HUES64 (cell line): ENCODE measurements at regions not wholly inside any gene's neighbourhood (a gene's known extent, or its start where the extent isn't known, plus 50 kb on each side); places are given as distances from the start of the nearest gene placed in this dataset.
"Not testable (repeated sequence)": the region's sequence is repeated elsewhere in the genome, so short reads cannot be mapped to it uniquely, and the experiment has no call there.

Experiments used
- H3K27ac ChIP-seq: 2 replicates; pipeline ENCODE4 v1.7.0; 2013; ENCODE audit warnings: low read depth, low read length, inconsistent platforms
- H3K27me3 ChIP-seq: 2 replicates; pipeline ENCODE4 v1.6.1; 2013; ENCODE audit warnings: mild to moderate bottlenecking, low read length; ENCODE audit not compliant: insufficient read depth
- H3K36me3 ChIP-seq: 2 replicates; pipeline ENCODE4 v1.6.1; 2013; ENCODE audit warnings: mild to moderate bottlenecking, low read length; ENCODE audit not compliant: insufficient read depth
- H3K4me1 ChIP-seq: 2 replicates; pipeline ENCODE4 v1.6.1; 2013; ENCODE audit warnings: mild to moderate bottlenecking, low read length, moderate library complexity; ENCODE audit not compliant: insufficient read depth
- H3K4me3 ChIP-seq: 2 replicates; pipeline ENCODE4 v1.5.1; 2013; ENCODE audit warnings: mild to moderate bottlenecking, low read length, moderate library complexity
- H3K9ac ChIP-seq: 2 replicates; pipeline ENCODE4 v1.6.1; 2013; ENCODE audit warnings: mild to moderate bottlenecking, low read depth, low read length
- H3K9me3 ChIP-seq: 2 replicates; pipeline ENCODE4 v1.6.1; 2013; ENCODE audit warnings: low read depth, low read length; ENCODE audit not compliant: insufficient read depth
- WGBS: fragments of 150-250, 120-280 bp; methylation state at CpG from one replicate; pipeline ENCODE4 v1.1.7; 2013; ENCODE audit warnings: missing lambda C conversion rate; 5-methylcytosine and 5-hydroxymethylcytosine counted together

DNA sequence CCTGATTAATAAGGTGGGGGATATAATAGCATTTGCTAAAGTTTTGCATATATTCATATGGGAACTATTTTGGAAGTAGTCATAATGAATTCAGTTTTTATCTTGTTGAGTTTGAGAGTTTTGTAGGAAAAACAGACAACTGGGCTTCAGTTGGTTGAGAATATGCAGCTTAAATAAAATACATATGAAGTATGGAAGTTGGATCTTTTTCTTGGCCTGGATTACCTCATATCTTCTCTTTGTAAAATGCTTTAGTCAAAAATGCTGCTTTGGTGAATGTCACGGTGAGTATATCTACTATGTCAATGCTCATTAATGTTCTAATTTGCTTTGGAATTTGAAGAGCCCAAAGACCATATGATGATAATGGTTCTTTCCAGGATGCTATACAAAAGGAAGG is 552.2 kb upstream of the LMO3 start:
- H3K36me3 ChIP-seq: no peaks in the 10 kb centered on the region

DNA sequence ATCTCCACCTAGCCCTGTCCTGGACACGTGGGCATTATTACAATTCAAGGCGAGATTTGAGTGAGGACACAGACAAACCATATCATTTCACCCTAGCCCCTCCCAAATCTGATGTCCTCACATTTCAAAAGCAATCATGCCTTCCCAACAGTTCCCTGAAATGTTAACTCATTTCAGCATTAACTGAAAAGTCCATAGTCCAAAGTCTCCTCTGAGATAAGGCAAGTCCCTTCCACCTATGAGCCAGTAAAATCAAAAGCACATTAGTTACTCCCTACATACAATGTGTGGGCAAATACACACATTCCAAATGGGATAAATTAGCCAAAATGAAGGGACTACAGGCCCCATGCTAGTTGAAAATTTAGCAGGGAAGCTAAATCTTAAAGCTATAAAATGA is 546.0 kb upstream of the LMO3 start:
- no peak overlapping the region for H3K27ac ChIP-seq
- H3K27me3 ChIP-seq: no peaks in the 10 kb centered on the region
- WGBS: 95% methylated on average over 2 of the region's 2 CpGs
- peaks cover 26% of the 10 kb centered on the region for H3K9me3 ChIP-seq
- no peaks in the 10 kb centered on the region for H3K36me3 ChIP-seq
- no peaks in the 10 kb centered on the region for H3K4me1 ChIP-seq
- H3K9ac ChIP-seq: no peak overlapping the region
- H3K4me3 ChIP-seq: no peak overlapping the region

More for the DNA sequence above, 552.2 kb upstream of the LMO3 start:
- Histone ChIP-seq H3K27ac (no peak overlapping the region), H3K4me1 (no peaks in the 10 kb centered on the region), H3K9ac (no peak overlapping the region), H3K27me3 (no peaks in the 10 kb centered on the region), H3K9me3 (peaks cover 6% of the 10 kb centered on the region), H3K4me3 (no peak overlapping the region)
- whole genome bisulfite sequencing: 100% methylated on average over 1 of the region's 1 CpG

DNA sequence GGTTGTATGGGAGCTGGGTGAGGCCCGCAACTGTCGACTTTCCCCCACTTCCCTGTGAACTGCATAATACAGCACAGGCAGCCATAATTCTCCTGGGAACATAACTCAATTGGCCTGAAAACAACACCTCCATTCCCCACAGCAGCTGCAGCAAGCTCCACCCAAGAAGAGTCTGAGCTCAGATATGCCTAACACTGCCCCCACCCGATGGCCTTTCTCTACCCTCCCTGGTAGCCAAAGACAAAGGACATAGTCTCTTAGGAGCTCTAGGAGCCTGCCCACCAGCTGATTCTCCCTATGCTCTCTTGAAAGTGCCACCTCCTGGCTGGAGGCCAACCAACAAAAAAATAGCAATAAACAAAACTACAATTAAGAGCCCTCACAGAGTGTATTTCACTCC is 542.7 kb upstream of the LMO3 start:
- WGBS: 90% methylated on average over 3 of the region's 3 CpGs
- Histone ChIP-seq H3K27me3 (no peaks in the 10 kb centered on the region), H3K9me3 (peaks cover 24% of the 10 kb centered on the region), H3K4me1 (no peaks in the 10 kb centered on the region), H3K27ac (no peak overlapping the region), H3K36me3 (no peaks in the 10 kb centered on the region), H3K9ac (no peak overlapping the region), H3K4me3 (no peak overlapping the region)

- H3K4me3 ChIP-seq: no peak overlapping the region
- no peaks in the 10 kb centered on the region for H3K36me3 ChIP-seq
- no peaks in the 10 kb centered on the region for H3K27me3 ChIP-seq
- no peak overlapping the region for H3K27ac ChIP-seq
- no peak overlapping the region for H3K9ac ChIP-seq
- no peaks in the 10 kb centered on the region for H3K4me1 ChIP-seq
- WGBS: 100% methylated on average over 1 of the region's 2 CpGs
- H3K9me3 ChIP-seq: no peaks in the 10 kb centered on the region
Measured at GRCh38 chr12:17142856-17143255, 536.9 kb upstream of the LMO3 start.

DNA sequence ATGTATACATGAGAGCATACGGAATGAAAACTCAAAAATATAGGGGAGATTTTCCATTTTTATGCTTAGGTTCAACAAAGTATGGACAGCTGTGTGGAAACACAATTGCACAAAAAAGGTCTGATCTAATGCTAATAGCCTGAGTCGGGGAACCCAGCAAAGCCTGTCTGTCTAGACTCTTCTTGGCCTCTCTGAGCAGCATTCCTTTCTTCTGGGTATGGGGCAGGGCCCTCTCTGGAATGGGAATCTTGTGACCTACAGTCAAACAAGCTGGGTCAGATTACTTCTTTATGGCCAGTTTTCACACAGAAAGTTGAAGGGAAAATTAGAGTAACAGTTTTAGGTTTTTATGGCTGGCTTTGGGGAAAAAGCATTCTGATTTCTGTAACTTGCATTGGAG is 534.0 kb upstream of the LMO3 start:
- H3K27ac ChIP-seq: no peak overlapping the region
- H3K4me1 ChIP-seq: no peaks in the 10 kb centered on the region
- 97% methylated on average over 2 of the region's 2 CpGs for WGBS
- no peaks in the 10 kb centered on the region for H3K27me3 ChIP-seq
- H3K36me3 ChIP-seq: no peaks in the 10 kb centered on the region
- no peaks in the 10 kb centered on the region for H3K9me3 ChIP-seq
- no peak overlapping the region for H3K4me3 ChIP-seq
- H3K9ac ChIP-seq: no peak overlapping the region

DNA sequence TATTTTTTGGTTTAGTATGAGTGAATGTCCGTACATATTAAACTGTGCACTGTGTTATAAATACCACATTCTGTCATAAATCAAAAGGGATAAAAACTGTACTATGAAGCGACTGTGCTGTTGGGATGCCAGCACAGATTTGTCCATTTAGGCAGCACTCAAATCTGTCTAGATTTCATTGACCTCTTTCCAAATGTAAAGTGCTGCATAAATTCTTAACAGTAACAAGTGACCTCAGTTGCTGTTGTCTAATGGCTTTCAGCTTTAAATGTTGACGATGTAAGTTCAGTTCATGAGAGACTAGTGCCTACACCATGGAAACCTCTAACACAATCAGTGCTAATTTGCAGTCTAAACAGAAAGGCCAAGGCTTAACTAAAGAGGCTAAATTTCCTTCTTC is 531.4 kb upstream of the LMO3 start:
- H3K4me1 ChIP-seq: no peaks in the 10 kb centered on the region
- H3K27me3 ChIP-seq: no peaks in the 10 kb centered on the region
- WGBS: 94% methylated on average over 2 of the region's 3 CpGs
- H3K27ac ChIP-seq: no peak overlapping the region
- no peaks in the 10 kb centered on the region for H3K36me3 ChIP-seq
- no peaks in the 10 kb centered on the region for H3K9me3 ChIP-seq
- no peak overlapping the region for H3K9ac ChIP-seq
- no peak overlapping the region for H3K4me3 ChIP-seq

DNA sequence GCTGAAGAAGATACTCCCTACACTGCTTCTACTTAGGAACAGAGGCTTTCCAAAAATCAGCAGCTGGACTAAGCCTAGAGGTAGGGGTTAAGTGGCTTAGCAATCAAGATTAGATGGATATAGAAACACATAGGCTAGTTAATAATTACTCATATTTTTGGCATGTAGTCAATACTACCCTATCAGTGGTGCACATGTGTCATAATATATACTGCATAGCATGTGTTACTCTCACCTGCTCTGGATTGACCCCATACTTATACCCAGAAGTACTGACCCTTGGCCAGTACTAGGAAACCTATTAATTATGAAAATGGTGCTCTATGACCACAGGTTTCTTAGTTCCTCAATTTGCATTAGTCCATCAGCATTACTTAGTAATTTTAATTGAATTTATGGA is 528.4 kb upstream of the LMO3 start:
- H3K9ac ChIP-seq: no peak overlapping the region
- H3K4me1 ChIP-seq: no peaks in the 10 kb centered on the region
- no peaks in the 10 kb centered on the region for H3K36me3 ChIP-seq
- H3K9me3 ChIP-seq: no peaks in the 10 kb centered on the region
- H3K4me3 ChIP-seq: no peak overlapping the region
- H3K27ac ChIP-seq: no peak overlapping the region
- no peaks in the 10 kb centered on the region for H3K27me3 ChIP-seq

DNA sequence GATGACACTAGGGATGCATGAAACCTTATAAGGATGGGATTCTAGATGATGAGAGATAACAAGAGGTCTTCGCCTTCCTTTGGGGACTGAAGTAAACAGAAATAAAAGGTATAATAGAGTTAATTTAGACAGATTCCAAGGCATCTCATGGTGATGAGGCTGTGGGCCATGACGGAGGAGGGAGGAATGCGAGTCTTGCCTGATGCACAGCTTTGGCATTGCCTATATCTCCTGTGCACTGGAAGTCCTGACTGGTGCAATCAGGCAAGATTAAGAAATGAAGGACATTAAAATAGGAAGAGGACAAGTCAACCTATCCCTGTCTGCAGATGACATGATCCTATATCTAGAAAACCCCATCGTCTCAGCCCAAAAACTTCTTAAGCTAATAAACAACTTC is 526.4 kb upstream of the LMO3 start:
- H3K27ac ChIP-seq: no peak overlapping the region
- H3K4me1 ChIP-seq: no peaks in the 10 kb centered on the region
- no peaks in the 10 kb centered on the region for H3K27me3 ChIP-seq
- no peak overlapping the region for H3K9ac ChIP-seq
- no peaks in the 10 kb centered on the region for H3K9me3 ChIP-seq
- WGBS: 93% methylated on average over 4 of the region's 4 CpGs
- no peak overlapping the region for H3K4me3 ChIP-seq
- no peaks in the 10 kb centered on the region for H3K36me3 ChIP-seq

DNA sequence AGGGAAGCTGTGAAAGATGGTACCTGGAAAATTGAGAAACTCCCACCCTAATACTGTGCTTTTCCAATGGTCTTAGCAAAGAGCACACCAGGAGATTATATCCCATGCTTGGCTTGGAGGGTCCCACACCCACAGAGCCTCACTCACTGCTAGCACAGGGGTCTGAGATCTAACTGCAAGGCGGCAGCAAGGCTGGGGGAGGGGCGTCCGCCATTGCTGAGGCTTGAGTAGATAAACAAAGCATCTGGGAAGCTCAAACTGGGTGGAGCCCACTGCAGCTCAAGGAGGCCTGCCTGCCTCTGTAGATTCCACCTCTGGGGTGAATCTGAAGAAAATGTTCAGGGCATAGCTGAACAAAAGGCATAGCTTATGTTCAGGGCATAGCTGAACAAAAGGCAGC is 510.6 kb upstream of the LMO3 start:
- 94% methylated on average over 3 of the region's 3 CpGs for whole genome bisulfite sequencing

DNA sequence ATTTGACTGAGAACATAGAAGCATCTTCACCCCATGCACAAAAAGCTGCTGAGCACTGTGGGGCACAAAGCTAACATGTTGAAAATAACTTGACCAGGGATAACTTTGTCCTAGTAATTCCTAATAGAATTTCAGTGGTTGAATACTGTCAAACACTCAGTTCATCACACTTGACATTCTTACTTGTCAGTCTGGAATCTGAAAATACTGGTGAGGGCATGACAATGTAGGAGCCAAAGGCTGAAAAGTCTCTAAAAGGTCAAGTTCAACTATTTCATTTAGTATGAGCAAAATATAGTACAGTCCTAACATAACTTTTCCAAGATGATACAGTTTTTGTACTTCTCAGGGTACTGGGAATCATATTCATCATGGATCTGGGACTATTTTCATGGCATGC is 504.4 kb upstream of the LMO3 start:
- Histone ChIP-seq H3K27me3 (no peaks in the 10 kb centered on the region), H3K9me3 (0 out of 2 replicates have a peak, but pooled peaks cover under 1% of the 10 kb centered on the region), H3K4me1 (no peaks in the 10 kb centered on the region), H3K9ac (no peak overlapping the region), H3K36me3 (no peaks in the 10 kb centered on the region), H3K4me3 (no peak overlapping the region), H3K27ac (no peak overlapping the region)

More for the DNA sequence above, 510.6 kb upstream of the LMO3 start:
- H3K4me3 ChIP-seq, H3K36me3 ChIP-seq, H3K9ac ChIP-seq, H3K4me1 ChIP-seq, H3K27ac ChIP-seq, H3K27me3 ChIP-seq: not testable (repeated sequence)
- 0 out of 2 replicates have a peak, but pooled peaks cover 13% of the 10 kb centered on the region for H3K9me3 ChIP-seq

- Histone ChIP-seq H3K27me3 (no peaks in the 10 kb centered on the region), H3K9ac (no peak overlapping the region), H3K27ac (no peak overlapping the region), H3K36me3 (no peaks in the 10 kb centered on the region), H3K9me3 (no peaks in the 10 kb centered on the region), H3K4me3 (no peak overlapping the region), H3K4me1 (no peaks in the 10 kb centered on the region)
- WGBS: 100% methylated on average over 3 of the region's 3 CpGs
Measured at GRCh38 chr12:17108877-17109541, 503.0 kb upstream of the LMO3 start.

GRCh38 chr12:17104801-17105200 is 498.8 kb upstream of the LMO3 start:
- Histone ChIP-seq H3K4me1 (no peaks in the 10 kb centered on the region), H3K27ac (no peak overlapping the region), H3K9ac (no peak overlapping the region), H3K4me3 (no peak overlapping the region), H3K27me3 (no peaks in the 10 kb centered on the region), H3K9me3 (no peaks in the 10 kb centered on the region), H3K36me3 (no peaks in the 10 kb centered on the region)
- 83% methylated on average over 2 of the region's 2 CpGs for WGBS
